Naive thymus-derived CD8-positive, alpha-beta T cell (primary cell): ENCODE measurements at regions not wholly inside any gene's neighbourhood (a gene's known extent, or its start where the extent isn't known, plus 50 kb on each side); places are given as distances from the start of the nearest gene placed in this dataset.

Source experiments
- ATAC-seq, 2 donors: fragments of 150-1000 bp; cut with Tn5 transposase in 1 of 2; sonication (Bioruptor Pico), chemical (Tn5 transposase) in 1 of 2; 1 replicate in 1 of 2; 2 replicates in 1 of 2; pipeline ENCODE4 v1.10.0; 2021; ENCODE audit warnings: mild to moderate bottlenecking in 2 of 2, moderate library complexity in 2 of 2
- POLR2A ChIA-PET: fragments of 350-600 bp; sonication (Branson Sonifier 250); formaldehyde crosslinking; loops from one replicate; lab custom pipeline; 2021; ENCODE audit warnings: antibody characterized with exemption; lab: Charles Lee
- DNase-seq, 10 donors: peaks; one replicate each; pipeline versions ENCODE4 v3.0.0 to v3.0.0-alpha.2; 2020 to 2022
- H3K27ac Mint-ChIP-seq, 10 donors: one replicate each; pipeline ENCODE4 v1.8.0; 2020 to 2022; ENCODE audit warnings: mild to moderate bottlenecking in 10 of 10, mixed read lengths in 10 of 10, moderate library complexity in 4 of 10, inconsistent platforms in 1 of 10
- H3K27me3 Mint-ChIP-seq, 5 donors: one replicate each; pipeline ENCODE4 v1.8.0; 2021 to 2022; ENCODE audit warnings: mixed read lengths in 5 of 5
- H3K36me3 Mint-ChIP-seq, 3 donors: one replicate each; pipeline ENCODE4 v1.8.0; 2020 to 2022; ENCODE audit warnings: mixed read lengths in 3 of 3, mild to moderate bottlenecking in 2 of 3, inconsistent platforms in 1 of 3
- H3K4me1 Mint-ChIP-seq, 4 donors: one replicate each; pipeline ENCODE4 v1.8.0; 2021 to 2022; ENCODE audit warnings: mixed read lengths in 4 of 4
- H3K4me3 Mint-ChIP-seq, 10 donors: one replicate each; pipeline ENCODE4 v1.8.0; 2020 to 2022; ENCODE audit warnings: mild to moderate bottlenecking in 10 of 10, mixed read lengths in 10 of 10, moderate library complexity in 6 of 10, inconsistent platforms in 1 of 10
- H3K9me3 Mint-ChIP-seq, 9 donors: one replicate each; pipeline ENCODE4 v1.8.0; 2020 to 2022; ENCODE audit warnings: mixed read lengths in 9 of 9, mild to moderate bottlenecking in 3 of 9, inconsistent platforms in 1 of 9, moderate library complexity in 1 of 9

DNA sequence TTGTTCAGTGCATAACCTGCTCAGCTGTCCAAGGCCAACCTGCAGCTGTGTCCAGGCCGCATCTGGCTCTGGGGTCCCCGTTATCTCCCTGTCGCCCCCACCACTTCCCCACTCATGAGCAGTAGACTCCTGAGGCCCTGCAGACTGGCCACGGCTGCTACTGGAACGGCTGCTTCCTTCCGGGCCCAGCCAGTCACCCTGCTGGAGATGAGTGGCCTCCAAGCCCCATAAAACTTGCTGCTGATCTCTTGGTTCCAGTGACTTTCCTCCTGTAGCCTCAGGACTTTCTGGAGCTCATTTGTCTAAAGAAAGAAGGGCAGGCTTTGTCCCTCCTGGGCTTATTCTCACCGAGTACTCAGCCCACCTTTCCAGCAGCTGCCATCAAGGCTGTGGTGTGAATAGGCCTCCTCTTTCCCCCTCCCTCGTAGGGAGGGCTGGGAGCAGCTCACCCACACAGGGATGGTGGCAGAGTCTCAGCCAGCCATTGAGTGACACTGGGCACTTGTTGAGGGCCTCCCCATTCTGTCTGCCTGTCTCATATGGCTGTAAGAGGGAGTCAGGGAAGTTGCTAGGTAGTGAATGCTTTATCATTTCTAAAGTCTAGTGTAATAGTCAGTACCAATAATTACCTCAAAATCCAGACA is 257.3 kb downstream of the MYCN start:
- peaks cover 0 to 1% (median 0%) of the 10 kb centered on the region in 5 donors for H3K27me3 Mint-ChIP-seq
- no peaks in the 10 kb centered on the region for H3K4me1 Mint-ChIP-seq
- DNase-seq (no peak), ATAC-seq (no peak)
- no peak overlapping the region for H3K27ac Mint-ChIP-seq
- H3K36me3 Mint-ChIP-seq, result no peaks in the 10 kb centered on the region
- POLR2A ChIA-PET, result no interaction called here
- H3K9me3 Mint-ChIP-seq, result no peaks in the 10 kb centered on the region
- H3K4me3 Mint-ChIP-seq, result no peak overlapping the region

DNA sequence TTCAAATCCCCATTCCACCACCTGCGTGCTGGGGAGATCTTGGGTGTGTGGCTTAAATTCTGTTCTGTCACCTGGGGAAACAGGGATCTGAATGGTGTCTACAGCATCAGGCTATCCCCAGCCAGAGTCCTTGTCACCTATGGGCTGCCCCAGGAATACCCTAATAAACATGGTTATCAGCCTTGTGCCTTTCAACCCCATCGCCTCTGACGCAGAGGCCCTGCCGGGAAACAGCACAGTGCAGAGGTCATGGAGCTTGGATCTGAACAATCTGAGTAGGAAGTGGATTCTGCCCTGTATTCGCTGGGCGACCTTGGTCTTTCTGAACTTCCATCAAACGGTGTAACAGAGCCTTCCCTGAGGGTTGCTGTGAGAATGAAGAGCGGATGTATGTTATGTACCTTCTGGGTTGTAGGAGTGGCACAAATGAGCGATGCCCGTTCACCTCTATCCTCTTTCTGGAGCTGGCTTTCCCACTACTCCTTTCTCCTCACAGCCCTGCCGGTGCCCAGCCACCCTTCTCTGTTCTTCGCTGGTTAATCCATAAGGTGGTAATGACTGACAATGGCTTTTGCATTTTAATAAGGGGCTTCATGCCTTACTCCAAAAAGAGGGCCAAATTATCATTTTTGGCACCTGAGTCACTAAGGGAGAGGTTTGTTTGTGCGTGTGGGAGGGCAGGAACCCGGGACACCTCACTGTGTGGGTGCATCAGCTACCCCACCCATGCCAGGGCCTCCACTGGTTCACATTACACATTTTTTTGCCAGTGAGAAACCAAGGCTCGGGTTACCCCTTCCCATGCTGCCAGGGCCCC is 256.5 kb downstream of the MYCN start:
- no peak for ATAC-seq
- no peaks in the 10 kb centered on the region for H3K4me1 Mint-ChIP-seq
- no peaks in the 10 kb centered on the region for H3K9me3 Mint-ChIP-seq
- POLR2A ChIA-PET, result no interaction called here
- no peak for DNase-seq
- no peak overlapping the region for H3K4me3 Mint-ChIP-seq
- no peak overlapping the region for H3K27ac Mint-ChIP-seq
- no peaks in the 10 kb centered on the region for H3K36me3 Mint-ChIP-seq
- H3K27me3 Mint-ChIP-seq, result peaks cover 0 to 2% (median 0%) of the 10 kb centered on the region in 5 donors

DNA sequence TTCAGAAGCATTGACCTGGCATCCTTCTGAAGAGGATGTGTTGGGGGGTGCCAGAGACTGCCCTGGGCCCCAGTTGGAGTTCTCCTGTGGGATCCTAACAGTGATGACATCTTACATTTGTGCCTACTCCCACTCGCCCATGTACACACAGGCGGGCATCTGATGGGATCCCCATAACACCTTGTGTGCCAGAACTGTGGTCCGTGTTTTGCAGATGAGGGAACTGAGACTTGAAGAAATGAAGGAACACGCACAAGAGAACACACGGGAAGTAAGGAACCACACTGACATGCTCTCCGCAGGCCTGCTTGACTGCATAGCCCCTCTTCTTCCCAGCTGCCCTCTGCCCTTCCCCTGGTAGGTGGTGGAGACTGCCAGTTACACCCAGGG is 255.3 kb downstream of the MYCN start:
- peaks cover 0 to 5% (median 0%) of the 10 kb centered on the region in 5 donors for H3K27me3 Mint-ChIP-seq
- POLR2A ChIA-PET, result no interaction called here
- no peak overlapping the region for H3K4me3 Mint-ChIP-seq
- H3K36me3 Mint-ChIP-seq, result no peaks in the 10 kb centered on the region
- no peak overlapping the region for H3K27ac Mint-ChIP-seq
- no peaks in the 10 kb centered on the region for H3K4me1 Mint-ChIP-seq
- DNase-seq (no peak), ATAC-seq (no peak)
- H3K9me3 Mint-ChIP-seq, result no peaks in the 10 kb centered on the region

DNA sequence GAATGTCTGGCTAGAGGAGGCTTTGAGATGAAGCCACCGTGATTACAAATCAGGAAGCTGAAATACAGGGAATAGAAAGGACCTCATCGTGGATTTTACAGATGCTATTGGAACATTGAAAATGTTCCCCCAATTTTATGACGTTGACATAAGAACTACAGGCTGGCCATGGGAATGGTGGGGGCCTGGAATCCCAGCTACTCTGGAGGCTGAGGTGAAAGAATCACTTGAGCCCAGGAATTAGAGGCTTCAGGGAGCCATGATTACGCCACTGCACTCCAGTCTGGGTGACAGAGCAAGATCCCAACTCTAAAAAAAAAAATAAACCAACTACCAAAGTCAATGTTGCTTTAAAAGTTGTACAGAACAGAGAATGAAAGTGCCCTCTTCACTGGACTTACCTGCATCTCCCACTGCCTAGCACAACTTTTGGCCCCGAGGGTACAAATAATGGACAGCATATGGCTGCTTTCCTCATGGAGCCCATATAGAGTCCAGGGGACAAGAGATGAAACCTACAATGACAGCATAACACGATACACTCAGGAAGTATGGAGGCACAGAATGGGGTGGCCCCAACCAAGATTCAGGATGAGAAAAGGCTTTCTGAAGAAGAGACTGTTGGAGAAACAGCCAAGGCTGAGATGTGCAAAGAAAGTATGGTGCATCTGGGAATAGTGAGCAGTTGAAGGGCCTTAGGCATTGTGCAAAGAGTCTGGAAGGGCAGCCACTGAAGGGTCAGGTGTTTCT is 254.8 kb downstream of the MYCN start:
- ATAC-seq (no peak), DNase-seq (no peak)
- POLR2A ChIA-PET, result no interaction called here
- H3K27me3 Mint-ChIP-seq, result peaks cover 0 to 5% (median 0%) of the 10 kb centered on the region in 5 donors
- H3K4me3 Mint-ChIP-seq, result no peak overlapping the region
- no peaks in the 10 kb centered on the region for H3K4me1 Mint-ChIP-seq
- no peaks in the 10 kb centered on the region for H3K9me3 Mint-ChIP-seq
- H3K36me3 Mint-ChIP-seq, result no peaks in the 10 kb centered on the region
- H3K27ac Mint-ChIP-seq, result no peak overlapping the region

DNA sequence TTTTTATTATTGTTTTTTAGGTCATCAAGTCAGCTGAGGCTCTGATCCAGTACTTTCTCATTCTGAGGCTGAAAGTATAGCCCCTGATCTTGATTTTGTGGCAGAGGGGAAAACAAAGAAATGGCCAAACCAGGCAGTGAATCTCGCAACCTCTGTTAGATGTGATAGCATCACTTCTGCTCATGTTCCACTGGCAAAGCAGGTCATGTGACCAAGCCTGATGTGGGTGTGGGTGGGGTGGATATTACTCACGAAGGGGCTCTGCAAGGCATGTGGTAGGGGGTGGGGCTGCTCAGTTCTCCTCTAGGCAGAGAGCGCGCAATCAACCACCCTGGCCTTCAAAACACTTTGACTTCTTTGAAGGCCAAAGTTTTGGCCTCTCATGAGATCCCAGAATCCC is 254.2 kb downstream of the MYCN start:
- no peak overlapping the region for H3K27ac Mint-ChIP-seq
- POLR2A ChIA-PET, result no interaction called here
- peaks cover 0 to 5% (median 0%) of the 10 kb centered on the region in 5 donors for H3K27me3 Mint-ChIP-seq
- ATAC-seq (no peak), DNase-seq (no peak)
- H3K9me3 Mint-ChIP-seq, result no peaks in the 10 kb centered on the region
- H3K4me1 Mint-ChIP-seq, result no peaks in the 10 kb centered on the region
- H3K4me3 Mint-ChIP-seq, result no peak overlapping the region
- H3K36me3 Mint-ChIP-seq, result no peaks in the 10 kb centered on the region

DNA sequence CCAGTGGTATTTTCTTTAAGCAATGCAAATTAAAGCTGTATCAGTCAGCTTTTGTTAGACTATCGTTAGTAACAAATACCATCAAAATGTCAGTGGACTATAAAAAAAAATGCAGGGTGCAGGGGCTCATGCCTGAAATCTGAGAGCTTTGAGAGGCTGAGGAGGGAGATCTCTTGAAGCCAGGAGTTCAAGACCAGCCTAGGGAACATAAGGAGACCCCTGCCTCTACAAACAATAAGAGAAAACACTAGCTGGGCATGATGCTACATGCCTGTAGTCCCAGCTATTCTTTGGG is 253.7 kb downstream of the MYCN start:
- Mint-ChIP-seq H3K4me3 (no peak overlapping the region), H3K9me3 (no peaks in the 10 kb centered on the region), H3K4me1 (no peaks in the 10 kb centered on the region), H3K27ac (no peak overlapping the region), H3K27me3 (peaks cover 0 to 5% (median 0%) of the 10 kb centered on the region in 5 donors), H3K36me3 (no peaks in the 10 kb centered on the region)
- no peak for ATAC-seq
- POLR2A ChIA-PET, result no interaction called here
- no peak for DNase-seq

DNA sequence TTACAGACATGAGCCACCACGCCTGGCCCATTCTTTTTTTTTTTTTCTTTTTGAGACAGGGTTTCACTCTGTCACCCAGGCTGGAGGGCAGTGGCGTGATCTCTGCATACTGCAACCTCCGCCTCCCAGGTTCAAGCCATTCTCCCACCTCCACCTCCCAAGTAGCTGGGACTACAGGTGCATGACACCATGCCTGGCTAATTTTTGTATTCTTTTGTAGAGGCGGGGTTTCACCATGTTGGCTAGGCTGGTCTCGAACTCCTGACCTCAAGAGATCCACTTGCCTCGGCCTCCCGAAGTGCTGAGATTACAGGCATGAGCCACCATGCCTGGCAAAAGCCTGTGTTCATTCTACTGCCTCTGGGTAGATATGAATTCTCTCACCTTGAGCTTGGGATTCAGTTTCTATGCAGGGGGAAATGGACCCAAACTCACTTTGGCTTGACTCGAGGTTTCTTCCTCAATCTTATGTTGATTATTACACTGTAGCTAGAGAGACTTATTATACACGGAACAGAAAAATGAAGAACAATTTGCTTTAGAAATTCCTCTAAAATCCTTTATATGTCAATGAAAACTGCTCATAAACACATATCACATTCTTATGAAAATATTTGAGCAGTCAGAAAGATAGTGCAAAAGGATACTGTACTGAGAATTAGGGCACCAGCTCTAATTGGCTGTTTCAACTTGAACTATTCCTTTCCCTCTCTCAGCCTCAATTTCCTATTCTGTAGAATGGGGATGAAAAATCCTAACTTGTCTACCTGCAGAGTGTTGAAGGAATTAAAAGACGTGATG is 252.3 kb downstream of the MYCN start:
- POLR2A ChIA-PET, result no interaction called here
- no peak for ATAC-seq
- no peaks in the 10 kb centered on the region for H3K4me1 Mint-ChIP-seq
- no peak overlapping the region for H3K4me3 Mint-ChIP-seq
- H3K27ac Mint-ChIP-seq, result no peak overlapping the region
- no peak for DNase-seq
- peaks cover 0 to 5% (median 0%) of the 10 kb centered on the region in 5 donors for H3K27me3 Mint-ChIP-seq
- no peaks in the 10 kb centered on the region for H3K9me3 Mint-ChIP-seq
- H3K36me3 Mint-ChIP-seq, result no peaks in the 10 kb centered on the region

DNA sequence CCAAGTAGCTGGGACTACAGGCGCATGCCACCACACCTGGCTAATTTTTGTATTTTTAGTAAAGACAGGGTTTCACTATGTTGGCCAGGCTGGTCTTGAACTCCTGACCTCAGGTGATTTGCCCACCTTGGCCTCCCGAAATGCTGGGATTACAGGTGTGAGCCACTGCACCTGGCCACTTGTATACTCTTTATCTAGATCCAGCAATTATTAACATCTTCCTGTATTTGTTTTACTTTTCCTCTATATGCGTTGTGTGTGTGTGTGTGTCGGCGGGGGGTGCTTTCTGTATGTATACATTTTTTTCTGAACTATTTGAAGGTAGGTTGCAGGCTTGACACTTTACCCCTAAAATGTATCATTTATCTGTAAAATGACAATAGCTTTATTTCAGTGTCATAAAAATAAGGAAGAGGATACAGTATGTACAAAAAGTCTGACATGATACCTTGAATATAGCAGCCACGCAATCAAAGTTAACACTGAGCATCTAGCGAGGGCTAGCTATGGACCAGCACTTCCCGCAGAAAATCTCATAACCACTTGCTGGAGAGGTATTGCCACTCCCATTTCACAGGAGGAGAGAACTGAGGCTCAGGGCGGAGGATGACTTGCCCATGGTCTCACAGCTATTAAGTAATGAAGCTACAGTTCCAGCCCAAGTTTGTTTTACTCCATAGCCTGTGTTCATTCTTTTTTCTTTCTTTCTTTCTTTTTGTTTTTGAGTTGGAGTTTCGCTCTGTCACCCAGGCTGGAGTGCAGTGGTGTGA is 251.3 kb downstream of the MYCN start:
- POLR2A ChIA-PET, result no interaction called here
- Mint-ChIP-seq H3K36me3 (no peaks in the 10 kb centered on the region), H3K27ac (no peak overlapping the region), H3K9me3 (no peaks in the 10 kb centered on the region), H3K27me3 (peaks cover 0 to 5% (median 0%) of the 10 kb centered on the region in 5 donors), H3K4me3 (no peak overlapping the region), H3K4me1 (no peaks in the 10 kb centered on the region)
- ATAC-seq (no peak), DNase-seq (no peak)

DNA sequence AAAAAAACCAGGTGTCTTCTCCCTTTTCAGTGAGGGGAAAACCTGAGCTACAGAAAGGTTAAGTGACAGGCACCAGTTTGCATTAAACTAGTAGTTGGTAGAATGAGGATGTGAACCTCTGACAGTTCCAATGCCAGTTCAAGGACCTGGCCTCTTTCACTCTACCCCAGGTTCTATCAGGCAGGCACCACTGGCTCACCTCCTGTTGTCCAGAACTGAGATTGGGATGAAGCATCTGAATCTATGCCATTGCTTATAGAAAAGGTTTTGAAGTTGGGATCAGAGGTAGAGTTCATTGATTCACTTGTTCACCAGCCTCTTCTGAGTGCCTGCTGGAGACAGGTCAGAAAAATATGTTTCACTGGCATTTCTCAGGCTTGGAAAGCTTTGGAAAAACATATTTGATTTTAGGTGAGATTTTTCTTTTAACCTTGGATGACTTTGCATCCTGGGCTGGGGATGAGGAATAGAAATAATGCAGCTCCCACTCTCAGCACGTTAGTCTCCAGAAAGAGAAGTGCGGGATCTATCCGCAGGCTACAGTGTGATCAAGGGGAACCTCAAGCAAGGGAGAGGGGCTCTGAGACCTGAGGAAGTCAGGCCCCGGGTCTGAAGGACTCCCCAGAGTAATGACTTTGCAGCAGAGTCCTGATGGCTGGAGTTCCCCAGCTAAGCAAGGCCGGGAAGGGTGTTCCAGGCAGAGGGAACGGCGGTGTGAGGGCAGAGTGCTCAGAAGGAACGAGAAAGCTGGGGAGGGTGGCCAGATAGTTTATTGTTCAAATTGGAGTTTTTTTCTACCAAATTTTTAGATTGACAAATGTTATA is 250.3 kb downstream of the MYCN start:
- no peaks in the 10 kb centered on the region for H3K4me1 Mint-ChIP-seq
- DNase-seq (no peak), ATAC-seq (no peak)
- no peaks in the 10 kb centered on the region for H3K9me3 Mint-ChIP-seq
- H3K4me3 Mint-ChIP-seq, result no peak overlapping the region
- POLR2A ChIA-PET, result no interaction called here
- H3K27me3 Mint-ChIP-seq, result peaks cover 0 to 5% (median 0%) of the 10 kb centered on the region in 5 donors
- no peaks in the 10 kb centered on the region for H3K36me3 Mint-ChIP-seq
- H3K27ac Mint-ChIP-seq, result no peak overlapping the region

DNA sequence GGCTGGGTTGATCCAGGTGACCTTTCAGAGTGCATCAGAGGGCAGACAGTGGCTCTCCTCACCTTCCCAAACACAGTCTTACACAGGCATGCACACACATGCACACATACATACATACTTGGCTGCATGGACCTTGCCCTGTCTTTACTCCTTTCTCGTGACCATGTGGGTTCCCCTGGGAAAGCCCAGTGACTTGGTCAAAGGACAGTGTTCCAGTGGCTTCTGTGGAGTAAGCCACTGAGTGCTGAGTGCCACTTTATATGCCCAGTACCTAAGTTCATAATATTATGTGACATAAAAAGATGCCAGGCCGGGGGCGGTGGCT is 249.4 kb downstream of the MYCN start:
- POLR2A ChIA-PET, result no interaction called here
- H3K27ac Mint-ChIP-seq, result no peak overlapping the region
- no peaks in the 10 kb centered on the region for H3K9me3 Mint-ChIP-seq
- peaks cover 0 to 5% (median 0%) of the 10 kb centered on the region in 5 donors for H3K27me3 Mint-ChIP-seq
- no peak overlapping the region for H3K4me3 Mint-ChIP-seq
- no peaks in the 10 kb centered on the region for H3K36me3 Mint-ChIP-seq
- H3K4me1 Mint-ChIP-seq, result no peaks in the 10 kb centered on the region
- DNase-seq, result no peak
- no peak for ATAC-seq

DNA sequence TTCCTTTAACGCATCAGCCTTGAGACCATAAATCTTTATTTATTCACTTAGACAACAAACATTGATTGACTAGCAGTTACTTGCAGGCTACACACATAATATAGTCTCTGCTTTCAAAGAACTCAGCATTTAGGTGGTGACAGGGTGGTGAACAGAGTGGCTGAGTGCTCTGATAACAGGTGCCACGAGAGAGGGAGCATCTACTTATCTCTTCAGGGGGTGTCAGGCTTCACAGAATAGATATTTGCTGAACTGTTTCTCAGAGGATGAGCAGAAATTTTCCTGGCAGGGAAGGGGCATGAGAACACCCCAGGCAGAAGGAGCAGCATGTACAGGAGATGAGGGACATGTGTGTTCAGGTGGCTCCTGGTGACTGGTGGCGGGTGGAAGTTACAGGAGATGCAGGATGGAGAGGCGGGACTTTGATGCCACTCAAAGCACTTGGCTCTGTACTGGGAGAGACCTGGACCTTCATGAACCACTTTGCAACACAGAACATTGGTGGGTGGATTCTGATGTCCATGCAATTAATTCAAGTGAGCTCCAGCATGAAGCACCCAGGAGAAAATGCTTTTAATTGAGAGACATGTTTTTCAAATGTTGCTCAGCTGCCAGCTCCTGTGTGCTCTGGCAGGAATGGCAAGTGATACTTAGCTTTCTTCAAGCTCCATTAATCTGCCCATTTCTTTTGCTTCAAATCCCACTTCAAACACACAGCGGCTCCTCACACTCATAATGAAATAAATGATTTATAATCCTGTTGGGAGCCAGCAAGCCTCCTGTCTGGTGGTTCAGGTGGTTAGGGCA is 248.9 kb downstream of the MYCN start:
- Mint-ChIP-seq H3K27ac (no peak overlapping the region), H3K36me3 (no peaks in the 10 kb centered on the region), H3K4me1 (no peaks in the 10 kb centered on the region), H3K9me3 (no peaks in the 10 kb centered on the region), H3K4me3 (no peak overlapping the region), H3K27me3 (peaks cover 0 to 5% (median 0%) of the 10 kb centered on the region in 5 donors)
- no peak for ATAC-seq
- POLR2A ChIA-PET, result no interaction called here
- no peak for DNase-seq
